Left ventricle myocardium inferior (tissue), 1 donor: ENCODE measurements at regions not wholly inside any gene's neighbourhood (a gene's known extent, or its start where the extent isn't known, plus 50 kb on each side); places are given as distances from the start of the nearest gene placed in this dataset.
"Not testable (repeated sequence)": the region's sequence is repeated elsewhere in the genome, so short reads cannot be mapped to it uniquely, and the experiment has no call there.

ENCODE experiments used
- DNase-seq: peaks from one replicate; pipeline ENCODE4 v3.0.0-alpha.2; 2020
- H3K27ac ChIP-seq: fragments of 200-600 bp; replicated peaks from 2 replicates; pipeline ENCODE4 v1.8.0; 2021
- H3K27me3 ChIP-seq: fragments of 200-600 bp; 2 replicates; pipeline ENCODE4 v1.8.0; 2021; ENCODE audit warnings: low read depth
- H3K36me3 ChIP-seq: fragments of 200-600 bp; 2 replicates; pipeline ENCODE4 v1.8.0; 2021
- H3K4me1 ChIP-seq: fragments of 200-600 bp; 2 replicates; pipeline ENCODE4 v1.8.0; 2021
- H3K4me3 ChIP-seq: fragments of 200-600 bp; 2 replicates; pipeline ENCODE4 v1.8.0; 2021; ENCODE audit warnings: mild to moderate bottlenecking, moderate library complexity
- H3K9me3 ChIP-seq: fragments of 200-600 bp; replicated peaks from 2 replicates; pipeline ENCODE4 v1.8.0; 2021
- intact Hi-C: fragments of 100-400 bp; cut with micrococcal nuclease; formaldehyde crosslinking; loops from one replicate; pipeline ENCODE4 v1.11.0; 2022
- TF ChIP-seq, protein P1 (sequence below): fragments of 200-600 bp; IDR thresholded peaks from 2 replicates; pipeline ENCODE4 v1.8.0; 2021; ENCODE audit warnings: antibody characterized with exemption, mild to moderate bottlenecking, borderline replicate concordance
- donor health status: DM: no; HTN: yes; CAD: no; lungs with severe emphysema.

DNA sequence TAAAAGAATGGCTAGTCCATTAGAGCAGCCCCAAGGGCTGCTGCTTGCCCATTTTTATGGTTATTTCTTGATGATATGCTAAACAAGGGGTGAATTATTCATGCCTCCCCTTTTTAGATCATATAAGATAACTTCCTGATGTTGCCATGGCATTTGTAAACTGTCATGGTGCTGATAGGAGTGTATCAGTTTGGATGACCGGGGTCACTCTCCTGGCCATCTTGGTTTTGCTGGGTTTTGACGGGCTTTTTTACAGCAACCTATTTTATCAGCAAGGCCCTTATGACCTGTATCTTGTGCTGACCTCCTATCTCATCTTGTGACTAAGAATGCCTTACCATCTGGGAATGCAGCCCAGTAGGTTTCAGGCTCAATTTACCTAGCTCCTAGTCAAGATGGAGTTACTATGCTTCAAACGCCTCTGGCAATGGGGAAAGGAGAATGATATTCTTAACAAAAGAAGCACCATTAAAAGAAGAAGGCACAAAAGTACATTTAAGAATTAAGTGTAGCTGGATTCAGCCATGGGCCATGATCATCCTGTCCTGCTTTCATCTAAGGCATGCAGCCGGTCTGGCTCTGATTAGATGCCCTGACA, 1156.0 kb downstream of the PCDH9 start:
- Histone ChIP-seq H3K4me1 (no peaks in the 10 kb centered on the region), H3K27me3 (no peaks in the 10 kb centered on the region), H3K27ac (no peak overlapping the region), H3K4me3 (no peak overlapping the region), H3K36me3 (no peaks in the 10 kb centered on the region), H3K9me3 (no peaks in the 10 kb centered on the region)
- intact Hi-C loops: no loop called here
- TF ChIP-seq, protein P1, sequence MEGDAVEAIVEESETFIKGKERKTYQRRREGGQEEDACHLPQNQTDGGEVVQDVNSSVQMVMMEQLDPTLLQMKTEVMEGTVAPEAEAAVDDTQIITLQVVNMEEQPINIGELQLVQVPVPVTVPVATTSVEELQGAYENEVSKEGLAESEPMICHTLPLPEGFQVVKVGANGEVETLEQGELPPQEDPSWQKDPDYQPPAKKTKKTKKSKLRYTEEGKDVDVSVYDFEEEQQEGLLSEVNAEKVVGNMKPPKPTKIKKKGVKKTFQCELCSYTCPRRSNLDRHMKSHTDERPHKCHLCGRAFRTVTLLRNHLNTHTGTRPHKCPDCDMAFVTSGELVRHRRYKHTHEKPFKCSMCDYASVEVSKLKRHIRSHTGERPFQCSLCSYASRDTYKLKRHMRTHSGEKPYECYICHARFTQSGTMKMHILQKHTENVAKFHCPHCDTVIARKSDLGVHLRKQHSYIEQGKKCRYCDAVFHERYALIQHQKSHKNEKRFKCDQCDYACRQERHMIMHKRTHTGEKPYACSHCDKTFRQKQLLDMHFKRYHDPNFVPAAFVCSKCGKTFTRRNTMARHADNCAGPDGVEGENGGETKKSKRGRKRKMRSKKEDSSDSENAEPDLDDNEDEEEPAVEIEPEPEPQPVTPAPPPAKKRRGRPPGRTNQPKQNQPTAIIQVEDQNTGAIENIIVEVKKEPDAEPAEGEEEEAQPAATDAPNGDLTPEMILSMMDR: no peak
- DNase-seq: no peak

DNA sequence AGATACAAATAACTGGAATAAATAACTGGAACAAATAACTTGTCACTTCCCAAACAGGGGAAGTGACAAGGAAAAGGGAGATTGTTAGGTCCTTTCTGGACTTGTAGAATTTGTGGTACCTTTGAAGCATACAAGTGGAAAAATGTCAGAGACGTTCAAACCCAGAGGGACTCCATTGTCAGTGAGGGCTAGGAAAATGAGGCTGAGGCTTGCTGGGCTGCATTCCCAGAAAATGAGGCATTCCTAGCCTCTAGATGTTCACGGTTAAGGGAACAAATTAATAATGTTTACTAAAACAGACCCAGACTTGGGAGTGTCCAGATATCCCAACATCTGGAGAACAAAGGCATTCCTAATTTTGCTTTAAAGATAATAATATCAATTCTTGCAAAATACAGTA, 1158.0 kb downstream of the PCDH9 start:
- H3K27me3 ChIP-seq, intact Hi-C loops, DNase-seq, H3K27ac ChIP-seq, H3K9me3 ChIP-seq, H3K36me3 ChIP-seq, H3K4me3 ChIP-seq, H3K4me1 ChIP-seq: not testable (repeated sequence)

DNA sequence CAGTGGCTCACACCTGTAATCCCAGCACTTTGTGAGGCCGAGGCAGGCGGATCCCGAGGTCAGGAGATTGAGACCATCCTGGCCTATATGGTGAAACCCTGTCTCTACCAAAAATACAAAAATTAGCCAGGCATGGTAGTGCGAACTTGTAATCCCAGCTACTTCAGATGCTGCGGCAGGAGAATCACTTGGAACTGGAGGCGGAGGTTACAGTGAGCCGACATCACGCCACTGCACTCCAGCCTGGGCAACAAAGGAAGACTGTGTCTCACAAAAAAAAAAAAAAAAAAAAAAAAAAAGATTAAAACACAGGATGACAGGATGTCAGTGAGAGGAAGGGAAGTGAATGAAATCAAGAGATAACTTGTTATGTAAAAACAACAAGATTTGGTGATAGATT, 1158.5 kb downstream of the PCDH9 start:
- Histone ChIP-seq H3K4me3 (no peak overlapping the region), H3K36me3 (no peaks in the 10 kb centered on the region), H3K9me3 (no peaks in the 10 kb centered on the region), H3K27me3 (no peaks in the 10 kb centered on the region), H3K4me1 (no peaks in the 10 kb centered on the region), H3K27ac (no peak overlapping the region)
- no peak for DNase-seq
- TF ChIP-seq, protein P1: no peak
- intact Hi-C loops: no loop called here

DNA sequence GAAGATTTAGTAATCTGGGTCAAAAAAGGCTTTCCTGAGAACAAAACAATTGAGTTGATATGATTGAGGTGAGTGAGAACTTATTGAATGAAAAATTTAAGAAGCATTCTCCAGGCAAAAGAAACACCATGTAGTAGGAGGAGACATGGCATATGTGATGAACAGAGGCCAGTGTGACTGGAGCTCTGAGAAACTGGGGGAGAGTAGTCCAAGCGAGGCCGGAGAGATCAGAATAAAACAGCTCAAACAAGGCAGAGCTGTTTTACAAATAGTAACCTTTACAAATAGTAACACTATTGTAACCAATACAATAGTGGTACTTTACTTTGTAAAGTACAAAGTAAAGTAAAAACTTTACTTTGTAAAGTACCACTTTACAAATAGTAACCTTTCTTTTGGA, 1159.1 kb downstream of the PCDH9 start:
- Histone ChIP-seq H3K9me3 (no peaks in the 10 kb centered on the region), H3K27ac (no peak overlapping the region), H3K27me3 (no peaks in the 10 kb centered on the region), H3K4me1 (no peaks in the 10 kb centered on the region), H3K36me3 (no peaks in the 10 kb centered on the region), H3K4me3 (no peak overlapping the region)
- TF ChIP-seq, protein P1: no peak
- intact Hi-C loops: no loop called here
- DNase-seq: no peak

DNA sequence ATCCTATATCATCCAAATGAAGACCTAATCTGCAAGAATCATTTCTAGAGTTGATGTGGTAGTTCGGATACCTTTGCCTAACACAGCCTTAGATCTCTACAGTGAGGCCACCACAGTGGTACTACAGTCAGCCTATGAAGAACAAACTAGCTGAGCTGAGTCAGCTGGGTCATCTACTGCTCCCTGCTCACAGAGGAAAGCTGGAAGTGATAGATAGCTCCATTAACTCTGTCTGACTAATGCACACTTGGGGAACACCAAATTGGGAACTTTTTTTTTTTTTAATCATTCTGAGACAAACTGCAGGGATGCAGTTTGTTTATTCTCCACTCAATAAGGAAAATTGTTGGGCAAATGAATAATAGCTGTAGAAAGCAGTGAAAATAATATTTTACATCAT, 1160.6 kb downstream of the PCDH9 start:
- Histone ChIP-seq H3K9me3 (no peaks in the 10 kb centered on the region), H3K4me3 (no peak overlapping the region), H3K4me1 (no peaks in the 10 kb centered on the region), H3K36me3 (no peaks in the 10 kb centered on the region), H3K27ac (no peak overlapping the region), H3K27me3 (no peaks in the 10 kb centered on the region)
- no peak for DNase-seq
- TF ChIP-seq, protein P1: no peak
- intact Hi-C loops: no loop called here

DNA sequence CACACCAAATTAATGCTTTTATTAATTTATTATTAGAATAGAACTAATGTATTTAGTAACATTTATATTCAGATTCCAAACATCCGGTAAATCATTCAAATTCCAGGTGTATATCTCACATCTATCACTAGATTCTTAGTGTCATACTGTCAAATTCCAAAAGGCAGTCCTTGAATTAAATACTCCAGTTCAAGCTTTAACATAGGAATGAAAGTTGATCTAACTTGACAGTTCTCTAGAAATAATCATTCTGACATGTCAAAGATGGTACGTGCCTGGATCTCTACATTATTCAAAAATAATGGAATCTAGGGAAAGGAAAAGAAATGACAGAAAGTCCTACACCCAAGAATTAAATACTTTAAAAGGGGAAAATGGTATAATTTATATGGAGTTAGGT, 1161.5 kb downstream of the PCDH9 start:
- TF ChIP-seq, protein P1: no peak
- DNase-seq: no peak
- H3K27me3 ChIP-seq: no peaks in the 10 kb centered on the region
- H3K4me1 ChIP-seq: no peaks in the 10 kb centered on the region
- intact Hi-C loops: no loop called here
- H3K27ac ChIP-seq: no peak overlapping the region
- no peaks in the 10 kb centered on the region for H3K36me3 ChIP-seq
- no peak overlapping the region for H3K4me3 ChIP-seq
- no peaks in the 10 kb centered on the region for H3K9me3 ChIP-seq
